Panc1 (cell line): ENCODE measurements at regions not wholly inside any gene's neighbourhood (a gene's known extent, or its start where the extent isn't known, plus 50 kb on each side); places are given as distances from the start of the nearest gene placed in this dataset.

Experiments
- ATAC-seq: fragments of 200-7000 bp; cut with Tn5 transposase; 2 replicates; pipeline ENCODE4 v1.9.1; 2020; ENCODE audit warnings: mild to moderate bottlenecking, moderate library complexity
- BruUV-seq: library from RNA; stranded (reverse); fragments of 400-500 nt; replicated peaks from 2 replicates; lab custom pipeline; 2021; lab: Mats Ljungman, UMichigan
- CTCF ChIA-PET: fragments of 300-600 bp; sonication (Branson Sonifier 250); formaldehyde crosslinking; loops from one replicate; lab custom pipeline; 2022; ENCODE audit warnings: antibody characterized with exemption; lab: Charles Lee
- POLR2A ChIA-PET: fragments of 300-600 bp; sonication (Branson Sonifier 250); formaldehyde crosslinking; loops from one replicate; lab custom pipeline; 2022; ENCODE audit warnings: antibody characterized with exemption; lab: Charles Lee
- DNase-seq: peaks from one replicate; pipeline ENCODE4 v3.0.0-alpha.2; 2010; ENCODE audit warnings: low read depth, low spot score
- H3K27ac ChIP-seq: 2 replicates; pipeline ENCODE4 v1.5.1; 2011; ENCODE audit warnings: mild to moderate bottlenecking, low read length, inconsistent platforms
- H3K27me3 ChIP-seq: fragments of 200-500 bp; sonication (Bioruptor generic); 2 replicates; pipeline ENCODE4 v1.6.0; 2014; ENCODE audit warnings: low read length, inconsistent platforms; ENCODE audit not compliant: control insufficient read depth, insufficient read depth
- H3K36me3 ChIP-seq: fragments of 200-500 bp; sonication (Bioruptor generic); 2 replicates; pipeline ENCODE4 v1.5.1; 2014; ENCODE audit warnings: inconsistent platforms, mild to moderate bottlenecking, low read length, moderate library complexity; ENCODE audit not compliant: control insufficient read depth, insufficient read depth
- H3K4me1 ChIP-seq: 2 replicates; pipeline ENCODE4 v1.5.1; 2011; ENCODE audit warnings: inconsistent platforms, mild to moderate bottlenecking, low read length, moderate library complexity; ENCODE audit not compliant: control insufficient read depth, insufficient read depth
- H3K4me3 ChIP-seq, 2 experiments: 2 replicates each; pipeline ENCODE4 v1.5.1; 2011 to 2012; ENCODE audit warnings: low read depth in 2 of 2, low read length in 2 of 2, mild to moderate bottlenecking in 2 of 2, inconsistent platforms in 1 of 2, moderate library complexity in 1 of 2
- H3K9me3 ChIP-seq: fragments of 200-500 bp; sonication (Bioruptor generic); 2 replicates; pipeline ENCODE4 v1.5.1; 2014; ENCODE audit warnings: low read depth, mild to moderate bottlenecking, inconsistent platforms, low read length, moderate library complexity; ENCODE audit not compliant: control insufficient read depth, insufficient read depth
- CTCF ChIP-seq: fragments of 450-650 bp; IDR thresholded peaks from 2 replicates; pipeline ENCODE4 v1.5.1; 2017; ENCODE audit warnings: mild to moderate bottlenecking
- POLR2AphosphoS5 ChIP-seq: IDR thresholded peaks from 2 replicates; pipeline ENCODE4 v1.6.1; 2012; ENCODE audit warnings: mild to moderate bottlenecking, low read depth, low read length, moderate library complexity
- SIN3A ChIP-seq: IDR thresholded peaks from 2 replicates; pipeline ENCODE4 v1.6.1; 2012; ENCODE audit warnings: low read depth, mild to moderate bottlenecking, low read length, moderate library complexity, borderline replicate concordance; ENCODE audit not compliant: insufficient read depth
- TCF7L2 ChIP-seq: IDR thresholded peaks from 2 replicates; pipeline ENCODE4 v1.6.1; 2011; ENCODE audit warnings: mild to moderate bottlenecking, low read depth, low read length, inconsistent platforms
- in situ Hi-C: cut with HindIII; loops from 2 replicates; pipeline ENCODE4 v1.10.0; 2016; ENCODE audit warnings: low sequenced_read_pairs, low pct_unique_long_range_greater_than_20kb
- intact Hi-C: fragments of 100-400 bp; cut with micrococcal nuclease; formaldehyde crosslinking; loops from one replicate; pipeline ENCODE4 v1.10.0; 2022; ENCODE audit not compliant: unreplicated experiment
- TF ChIP-seq, protein P1 (sequence below), 2 experiments: IDR thresholded peaks; 2 replicates each; pipeline ENCODE4 v1.6.1; 2011 to 2012; ENCODE audit warnings: low read depth in 2 of 2, control low read depth in 1 of 2, low read length in 1 of 2, mild to moderate bottlenecking in 1 of 2, moderate library complexity in 1 of 2; ENCODE audit not compliant: insufficient read depth in 1 of 2

DNA sequence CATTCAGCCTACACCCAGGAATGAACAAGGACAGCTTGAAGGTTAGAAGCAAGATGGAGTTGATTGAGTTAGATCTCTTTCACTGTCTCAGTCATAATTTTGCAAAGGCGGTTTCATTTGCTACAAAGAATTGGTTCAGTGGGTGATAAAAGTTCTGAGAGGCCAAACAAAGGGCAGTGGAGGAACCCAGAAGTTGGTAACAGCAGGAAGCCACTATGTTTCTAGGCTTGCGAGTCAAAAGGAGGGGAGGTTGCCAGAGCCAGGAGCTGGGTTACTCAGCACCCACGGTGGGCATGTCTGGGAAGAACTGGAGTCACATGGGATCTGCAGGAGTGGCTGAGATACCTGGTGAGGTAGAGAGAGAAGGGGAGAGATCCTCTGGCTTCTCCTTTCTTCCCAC is 64.2 kb upstream of the MRPS6 start:
- in situ Hi-C loops (no loop called here), intact Hi-C loops (no loop called here)
- DNase-seq = no peak
- ChIA-PET CTCF (no interaction called here), POLR2A (no interaction called here)
- Histone ChIP-seq H3K9me3 (peaks cover 3% of the 10 kb centered on the region; the same call in 1 of the 2 replicates), H3K4me3 (no peak overlapping the region), H3K36me3 (no peaks in the 10 kb centered on the region), H3K27ac (no peak overlapping the region), H3K27me3 (no peaks in the 10 kb centered on the region), H3K4me1 (no peaks in the 10 kb centered on the region)
- no peak for TF ChIP-seq POLR2AphosphoS5
- TF ChIP-seq SIN3A = no peak
- TF ChIP-seq, protein P1, sequence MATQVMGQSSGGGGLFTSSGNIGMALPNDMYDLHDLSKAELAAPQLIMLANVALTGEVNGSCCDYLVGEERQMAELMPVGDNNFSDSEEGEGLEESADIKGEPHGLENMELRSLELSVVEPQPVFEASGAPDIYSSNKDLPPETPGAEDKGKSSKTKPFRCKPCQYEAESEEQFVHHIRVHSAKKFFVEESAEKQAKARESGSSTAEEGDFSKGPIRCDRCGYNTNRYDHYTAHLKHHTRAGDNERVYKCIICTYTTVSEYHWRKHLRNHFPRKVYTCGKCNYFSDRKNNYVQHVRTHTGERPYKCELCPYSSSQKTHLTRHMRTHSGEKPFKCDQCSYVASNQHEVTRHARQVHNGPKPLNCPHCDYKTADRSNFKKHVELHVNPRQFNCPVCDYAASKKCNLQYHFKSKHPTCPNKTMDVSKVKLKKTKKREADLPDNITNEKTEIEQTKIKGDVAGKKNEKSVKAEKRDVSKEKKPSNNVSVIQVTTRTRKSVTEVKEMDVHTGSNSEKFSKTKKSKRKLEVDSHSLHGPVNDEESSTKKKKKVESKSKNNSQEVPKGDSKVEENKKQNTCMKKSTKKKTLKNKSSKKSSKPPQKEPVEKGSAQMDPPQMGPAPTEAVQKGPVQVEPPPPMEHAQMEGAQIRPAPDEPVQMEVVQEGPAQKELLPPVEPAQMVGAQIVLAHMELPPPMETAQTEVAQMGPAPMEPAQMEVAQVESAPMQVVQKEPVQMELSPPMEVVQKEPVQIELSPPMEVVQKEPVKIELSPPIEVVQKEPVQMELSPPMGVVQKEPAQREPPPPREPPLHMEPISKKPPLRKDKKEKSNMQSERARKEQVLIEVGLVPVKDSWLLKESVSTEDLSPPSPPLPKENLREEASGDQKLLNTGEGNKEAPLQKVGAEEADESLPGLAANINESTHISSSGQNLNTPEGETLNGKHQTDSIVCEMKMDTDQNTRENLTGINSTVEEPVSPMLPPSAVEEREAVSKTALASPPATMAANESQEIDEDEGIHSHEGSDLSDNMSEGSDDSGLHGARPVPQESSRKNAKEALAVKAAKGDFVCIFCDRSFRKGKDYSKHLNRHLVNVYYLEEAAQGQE (IDR thresholded peaks at IDR 0.05; ENCODE audit: insufficient read depth in 1 of 2, low read depth in 2 of 2, low read length in 1 of 2) = no peak
- no peak for TF ChIP-seq CTCF
- TF ChIP-seq TCF7L2 = no peak
- no peak for ATAC-seq
- no TSS peak for BruUV-seq

GRCh38 chr21:34008618-34009017 is 64.8 kb upstream of the MRPS6 start:
- no peaks in the 10 kb centered on the region for H3K36me3 ChIP-seq
- no TSS peak for BruUV-seq
- H3K27ac ChIP-seq = no peak overlapping the region
- no peak overlapping the region for H3K4me3 ChIP-seq
- in situ Hi-C loops = no loop called here
- H3K27me3 ChIP-seq = no peaks in the 10 kb centered on the region
- DNase-seq (no peak), ATAC-seq (no peak)
- POLR2A ChIA-PET = no interaction called here
- H3K4me1 ChIP-seq = no peaks in the 10 kb centered on the region
- intact Hi-C loops = no loop called here
- H3K9me3 ChIP-seq = peaks cover 3% of the 10 kb centered on the region; the same call in 1 of the 2 replicates
- no peak for TF ChIP-seq TCF7L2
- TF ChIP-seq, protein P1 (IDR thresholded peaks at IDR 0.05; ENCODE audit: insufficient read depth in 1 of 2, low read depth in 2 of 2, low read length in 1 of 2) = no peak
- no peak for TF ChIP-seq POLR2AphosphoS5
- TF ChIP-seq CTCF = no peak
- no peak for TF ChIP-seq SIN3A
- CTCF ChIA-PET = no interaction called here
